HepG2 (cell line): ENCODE measurements at regions not wholly inside any gene's neighbourhood (a gene's known extent, or its start where the extent isn't known, plus 50 kb on each side); places are given as distances from the start of the nearest gene placed in this dataset.

Experiments
- AKNA ChIP-seq: sonication (generic); formaldehyde crosslinking; IDR thresholded peaks from 2 replicates; pipeline ENCODE4 v1.4.0; 2020; ENCODE audit warnings: missing genetic modification reagents, borderline replicate concordance
- DMAP1 ChIP-seq: IDR thresholded peaks from 2 replicates; pipeline ENCODE4 v1.6.1; 2016
- DPF2 ChIP-seq: sonication (generic); formaldehyde crosslinking; IDR thresholded peaks from 2 replicates; pipeline ENCODE4 v1.4.0; 2020; ENCODE audit warnings: mild to moderate bottlenecking, low read depth, missing genetic modification reagents, borderline replicate concordance
- FOSL2 ChIP-seq: sonication (generic); formaldehyde crosslinking; IDR thresholded peaks from 2 replicates; pipeline ENCODE4 v1.4.0; 2020; ENCODE audit warnings: missing genetic modification reagents
- KLF11 ChIP-seq: IDR thresholded peaks from 2 replicates; pipeline ENCODE4 v1.6.1; 2016; ENCODE audit warnings: missing compliant biosample characterization
- RNF219 ChIP-seq: sonication (generic); formaldehyde crosslinking; IDR thresholded peaks from 2 replicates; pipeline ENCODE4 v1.5.0; 2020; ENCODE audit warnings: mild to moderate bottlenecking, missing genetic modification reagents
- ZNF143 ChIP-seq: sonication (generic); formaldehyde crosslinking; IDR thresholded peaks from 2 replicates; pipeline ENCODE4 v1.4.0; 2020; ENCODE audit warnings: missing genetic modification reagents
- ZNF335 ChIP-seq: sonication (generic); formaldehyde crosslinking; IDR thresholded peaks from 2 replicates; pipeline ENCODE4 v1.4.0; 2020; ENCODE audit warnings: missing genetic modification reagents
- ZNF567 ChIP-seq: sonication (generic); formaldehyde crosslinking; IDR thresholded peaks from 2 replicates; pipeline ENCODE4 v1.8.1; 2023; ENCODE audit warnings: mild to moderate bottlenecking, missing genetic modification reagents, borderline replicate concordance
- ZNF75D ChIP-seq: sonication (generic); formaldehyde crosslinking; IDR thresholded peaks from 2 replicates; pipeline ENCODE4 v1.8.1; 2023; ENCODE audit warnings: missing genetic modification reagents, mild to moderate bottlenecking, borderline replicate concordance

GRCh38 chr12:38154096-38155019, 162.2 kb upstream of the ALG10B start (continued):
- TF ChIP-seq AKNA (CRISPR knock-in tag) (no peak), ZNF75D (no peak), DPF2 (no peak), RNF219 (CRISPR knock-in tag) (no peak), DMAP1 (CRISPR knock-in tag) (no peak), FOSL2 (CRISPR knock-in tag) (no peak), ZNF143 (CRISPR knock-in tag) (no peak), KLF11 (CRISPR knock-in tag) (no peak), ZNF335 (CRISPR knock-in tag) (no peak), ZNF567 (CRISPR knock-in tag) (no peak)
